Stimulated activated CD8-positive, alpha-beta memory T cell treated with anti-CD3 and anti-CD28 coated beads, Interleukin-4, amount 100 ng/mL, for 48 hours (primary cell): ENCODE measurements at regions not wholly inside any gene's neighbourhood (a gene's known extent, or its start where the extent isn't known, plus 50 kb on each side); places are given as distances from the start of the nearest gene placed in this dataset.

ENCODE experiments used
- DNase-seq: peaks from one replicate; pipeline ENCODE4 v3.0.0-alpha.2; 2020

DNA sequence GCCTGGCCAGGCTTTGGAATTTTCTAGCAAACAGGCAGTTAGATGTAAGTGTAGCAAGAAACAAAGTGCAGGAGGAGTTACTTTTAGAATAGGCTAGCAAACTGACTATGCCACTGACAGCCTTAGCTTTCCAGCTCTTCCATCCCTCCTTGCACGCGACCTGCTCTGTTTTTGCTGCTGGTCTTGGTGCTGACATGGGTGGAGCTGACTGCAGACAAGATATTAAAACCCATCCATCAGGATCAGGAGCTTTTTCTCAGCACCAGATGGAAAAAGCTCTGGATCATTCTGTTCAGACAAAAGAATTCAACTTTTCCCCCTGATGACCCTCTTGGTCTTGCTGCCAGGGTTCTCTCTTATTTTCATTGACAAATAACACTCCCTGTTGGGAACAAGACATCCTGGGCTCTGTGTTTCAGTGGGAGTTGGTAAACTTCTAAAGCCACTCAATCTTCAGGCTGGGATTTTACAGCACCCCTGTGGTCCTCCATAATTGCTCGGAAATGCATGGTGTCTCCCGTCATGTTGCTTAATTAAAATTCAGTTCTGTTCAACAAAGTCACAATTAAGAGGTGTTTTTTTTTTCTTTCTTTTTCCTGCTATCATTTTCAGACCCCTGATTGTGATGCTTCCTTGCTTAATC lies 240.0 kb upstream of the LARGE1 start:
- DNase-seq = no peak

- no peak for DNase-seq
Measured at GRCh38 chr22:34161431-34162123, 241.3 kb upstream of the LARGE1 start.

- DNase-seq = no peak
Measured at GRCh38 chr22:34198976-34199375, 278.7 kb upstream of the LARGE1 start.

GRCh38 chr22:34210301-34210700 lies 290.0 kb upstream of the LARGE1 start:
- no peak for DNase-seq

DNA sequence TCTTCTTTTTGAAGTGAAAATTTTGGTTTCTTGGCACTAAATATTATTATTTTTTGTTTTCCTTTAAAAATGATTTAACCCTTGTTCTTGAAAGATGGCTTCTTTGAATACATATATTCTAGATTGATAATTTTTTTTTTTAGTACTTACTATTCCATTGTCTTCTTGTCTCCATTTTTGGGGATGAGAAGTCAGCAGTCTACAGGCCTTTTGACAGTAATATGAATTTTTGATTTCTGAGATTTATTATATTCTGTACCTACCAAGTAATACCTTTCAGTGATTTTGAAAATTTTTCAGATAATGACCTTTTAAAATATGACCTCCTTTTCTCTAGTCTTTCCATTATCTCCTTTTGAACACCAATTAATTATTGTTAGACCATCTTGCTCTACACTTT lies 294.1 kb upstream of the LARGE1 start:
- DNase-seq = no peak

GRCh38 chr22:34225278-34225677 lies 305.0 kb upstream of the LARGE1 start:
- DNase-seq = no peak

GRCh38 chr22:34236527-34236926 lies 316.3 kb upstream of the LARGE1 start:
- DNase-seq = no peak

- DNase-seq = no peak
Measured at GRCh38 chr22:34239421-34239820, 319.1 kb upstream of the LARGE1 start.

DNA sequence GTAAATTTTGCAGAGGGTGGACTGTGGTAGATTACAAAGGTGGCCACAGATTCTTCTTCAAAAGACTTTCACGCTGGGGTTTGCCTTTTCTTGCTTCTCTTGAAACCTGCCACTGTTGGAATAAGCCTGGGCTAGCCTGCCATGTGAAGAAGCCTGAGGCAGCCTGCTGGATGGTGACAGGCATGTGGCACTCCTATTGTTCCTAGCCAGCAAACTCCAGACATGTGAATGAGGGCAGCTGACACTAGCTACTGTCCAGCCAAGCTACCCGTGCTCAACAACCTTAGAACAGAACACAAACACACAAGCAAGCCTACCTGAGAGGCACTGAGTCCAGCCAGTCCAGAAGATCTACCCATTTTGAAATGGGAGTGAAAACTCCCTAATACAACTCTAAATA lies 322.7 kb upstream of the LARGE1 start:
- no peak for DNase-seq

DNA sequence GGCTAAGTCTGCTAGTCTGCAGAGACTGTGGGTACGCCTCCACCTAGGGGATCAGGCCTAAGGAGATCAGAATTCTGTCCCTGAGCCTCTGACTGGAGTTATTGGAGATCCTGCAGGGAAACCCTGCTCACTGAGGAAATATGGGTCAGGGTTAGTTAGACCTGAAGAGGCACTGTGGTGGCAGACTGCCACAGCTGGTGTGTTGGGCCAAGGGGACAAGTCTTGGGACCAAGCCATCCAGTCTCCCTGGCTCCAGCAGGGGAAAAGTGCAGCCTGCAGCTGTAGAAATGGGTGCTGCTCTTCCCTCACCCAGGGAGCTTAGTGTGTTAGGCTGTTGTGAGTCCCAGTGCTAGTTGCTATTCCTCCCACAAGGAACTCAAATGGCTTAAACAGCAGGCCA lies 334.8 kb upstream of the LARGE1 start:
- no peak for DNase-seq

DNA sequence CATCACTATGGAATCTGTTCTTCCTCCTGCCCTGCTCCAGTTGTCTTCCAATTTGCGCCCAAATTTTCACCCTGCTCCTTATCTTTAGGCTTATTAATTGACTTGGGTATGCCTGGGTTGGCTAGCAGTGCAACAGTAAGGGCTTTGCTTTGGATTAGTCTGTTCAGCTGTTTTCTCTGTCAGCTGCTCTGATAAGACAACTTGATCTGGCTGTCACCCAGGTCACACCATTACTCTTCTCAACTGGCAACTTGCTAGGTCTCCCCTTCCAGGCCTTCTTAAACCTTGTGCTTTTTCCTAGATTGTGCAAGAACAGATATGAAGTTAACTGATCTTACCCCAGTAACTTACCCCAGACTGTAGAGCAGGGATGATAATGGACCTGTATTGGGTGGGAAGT lies 357.8 kb upstream of the LARGE1 start:
- DNase-seq = no peak

DNA sequence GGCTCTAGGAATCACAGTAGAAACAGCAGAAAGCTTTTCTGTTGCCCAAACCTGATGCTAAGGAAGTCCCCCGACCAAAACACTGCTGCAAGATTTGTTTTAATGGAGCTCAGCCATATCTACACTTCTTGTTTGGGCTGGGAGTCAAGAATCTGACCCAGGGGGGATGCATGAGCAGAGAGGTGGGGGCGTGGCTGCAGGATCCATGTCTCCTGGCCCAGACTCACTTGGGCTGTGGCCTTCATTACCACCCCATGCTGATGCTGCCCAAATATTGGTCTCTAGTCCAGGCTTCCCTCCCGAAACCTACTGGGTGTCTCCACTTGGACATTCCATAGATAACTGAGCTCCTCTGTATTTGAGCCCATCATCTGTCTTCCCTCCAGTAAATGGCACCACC lies 361.5 kb upstream of the LARGE1 start:
- DNase-seq = no peak

DNA sequence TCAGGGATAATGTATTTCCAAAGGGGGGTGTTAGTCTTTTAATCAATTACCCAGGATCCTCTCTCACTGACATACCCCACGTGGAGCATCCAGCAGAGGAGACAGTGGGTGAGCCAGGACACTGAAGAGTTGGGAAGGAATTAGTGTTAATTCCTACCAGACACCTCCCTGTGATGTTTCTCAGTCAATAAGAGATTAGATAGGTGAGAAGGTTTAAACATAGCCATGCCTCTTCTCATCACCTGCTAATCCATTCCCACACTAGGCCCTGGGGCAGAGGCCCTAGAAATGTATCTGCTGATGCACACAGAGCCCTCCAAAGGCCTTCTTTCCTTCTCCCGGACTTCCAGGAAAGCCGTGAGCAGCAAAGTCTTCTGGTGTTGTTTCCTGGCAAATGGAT lies 363.6 kb upstream of the LARGE1 start:
- no peak for DNase-seq

GRCh38 chr22:34293324-34293723 lies 373.0 kb upstream of the LARGE1 start:
- no peak for DNase-seq

- no peak for DNase-seq
Measured at GRCh38 chr22:34294476-34294875, 374.2 kb upstream of the LARGE1 start.

GRCh38 chr22:34294986-34295385 lies 374.7 kb upstream of the LARGE1 start:
- DNase-seq = no peak

GRCh38 chr22:34296461-34296860 lies 376.2 kb upstream of the LARGE1 start:
- no peak for DNase-seq

DNA sequence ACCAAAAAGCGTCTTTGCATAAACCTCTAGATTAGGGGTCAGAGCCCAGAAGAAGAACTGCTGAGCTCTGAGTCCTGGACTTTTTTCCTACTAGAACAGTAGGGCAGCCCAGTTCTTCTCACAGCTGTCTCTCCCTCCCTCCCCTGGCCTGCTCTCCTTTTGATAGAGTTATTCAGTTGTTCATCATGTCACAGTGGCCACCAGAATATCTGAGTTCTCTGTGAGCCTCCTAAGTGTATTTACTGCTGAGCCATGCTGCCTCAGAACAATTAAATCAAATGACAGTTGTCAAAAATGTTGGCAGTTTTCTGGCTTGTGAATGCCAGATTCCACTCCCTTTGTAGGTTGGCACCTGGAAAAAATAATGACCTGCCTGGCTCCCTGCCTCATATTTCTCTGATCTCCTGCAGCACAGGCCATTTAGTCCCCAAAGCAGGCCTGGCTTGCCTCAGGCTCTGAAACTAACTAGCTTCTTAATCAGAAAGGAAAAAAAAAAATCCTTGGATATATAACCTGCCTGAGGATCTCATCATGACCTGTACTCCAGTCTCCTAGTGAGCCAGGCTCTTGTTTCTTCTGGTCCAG lies 377.4 kb upstream of the LARGE1 start:
- DNase-seq = no peak

- DNase-seq = no peak
Measured at GRCh38 chr22:34299496-34299895, 379.2 kb upstream of the LARGE1 start.

DNA sequence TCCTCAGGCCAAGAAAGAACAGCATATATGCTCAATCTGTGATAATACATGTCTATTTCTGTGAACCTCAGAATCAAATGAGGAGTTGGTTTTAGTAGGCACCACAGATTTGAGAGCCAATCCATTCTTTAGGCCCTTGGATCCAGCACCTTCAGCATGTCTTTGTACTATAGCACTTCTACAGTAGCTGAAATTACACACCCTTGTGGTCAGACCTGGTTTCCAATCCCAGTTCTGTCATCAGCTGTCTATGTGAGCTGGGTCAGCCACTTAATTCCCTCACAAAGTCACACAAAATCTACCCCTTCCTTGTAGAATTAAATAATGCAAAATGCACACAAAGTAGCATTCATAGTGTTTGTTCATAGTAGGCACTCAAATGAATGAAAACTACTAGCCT lies 381.3 kb upstream of the LARGE1 start:
- DNase-seq = no peak

DNA sequence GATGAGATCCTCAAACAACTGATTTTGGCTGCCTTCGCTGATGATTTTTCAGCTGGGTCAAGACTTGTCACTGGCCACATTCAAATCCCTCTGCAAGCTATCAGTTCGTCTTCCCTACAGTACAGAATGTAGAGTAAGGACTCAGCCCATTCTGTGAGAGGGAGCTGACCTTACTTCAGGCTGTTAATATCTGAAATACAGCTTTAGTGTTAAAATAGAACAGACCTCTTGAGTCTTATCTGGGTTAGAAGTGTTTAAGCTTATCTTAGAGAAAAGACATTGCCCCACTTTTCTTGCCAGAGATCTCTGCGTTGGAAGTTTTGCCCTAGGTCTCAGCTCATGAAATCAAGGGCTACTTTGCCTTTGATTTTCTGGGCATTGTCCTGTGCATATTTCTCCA lies 383.4 kb upstream of the LARGE1 start:
- DNase-seq = no peak

GRCh38 chr22:34306361-34306760 lies 386.1 kb upstream of the LARGE1 start:
- DNase-seq = no peak

- DNase-seq = no peak
Measured at GRCh38 chr22:34308101-34308500, 387.8 kb upstream of the LARGE1 start.

DNA sequence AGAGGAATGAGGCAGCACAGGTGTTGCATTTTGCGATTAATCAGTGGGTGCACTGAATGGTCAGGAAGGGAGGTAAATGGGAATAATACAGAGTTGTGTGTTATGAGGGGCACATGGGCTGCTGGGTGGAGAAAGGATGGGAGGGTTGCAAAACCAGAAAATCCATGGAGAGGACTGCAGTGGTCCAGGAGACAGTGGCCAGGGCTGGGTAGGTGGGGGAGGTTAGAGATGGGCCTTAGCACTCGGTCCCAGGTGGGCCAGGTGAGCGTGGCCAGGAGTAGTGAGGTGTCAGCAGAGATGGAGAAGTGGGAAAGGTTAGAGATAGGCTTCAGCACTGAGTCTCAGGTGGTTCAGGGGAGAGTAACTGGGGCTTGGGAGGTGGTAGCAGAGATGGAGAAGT lies 399.1 kb upstream of the LARGE1 start:
- DNase-seq = no peak

GRCh38 chr22:34324763-34325162 lies 404.5 kb upstream of the LARGE1 start:
- no peak for DNase-seq
